ENCODE measurements at regions not wholly inside any gene's neighbourhood (a gene's known extent, or its start where the extent isn't known, plus 50 kb on each side); places are given as distances from the start of the nearest gene placed in this dataset.

- no peak for DNase-seq
Observed at GRCh38 chr7:12136523-12136922, 74.6 kb upstream of the TMEM106B start.

DNA sequence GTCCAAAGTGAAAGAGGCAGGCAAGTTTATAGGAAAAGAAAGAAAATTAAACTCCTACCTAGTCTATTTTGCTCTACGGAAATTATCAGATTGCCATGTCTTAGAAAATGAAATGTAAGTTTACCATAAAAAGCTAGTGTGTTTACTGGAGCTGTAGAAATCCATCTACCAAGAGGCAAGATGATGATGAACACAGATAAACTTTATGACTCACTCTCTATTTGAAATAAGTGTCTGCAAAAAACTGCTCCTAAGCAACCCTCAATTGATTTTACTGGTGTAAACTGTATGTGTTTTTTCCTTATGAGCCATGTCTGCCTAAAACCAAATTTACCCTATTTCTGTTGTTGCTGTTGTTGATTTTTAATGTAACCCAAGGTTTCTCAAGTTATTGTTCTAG, 73.8 kb upstream of the TMEM106B start:
- DNase-seq, result no peak

DNA sequence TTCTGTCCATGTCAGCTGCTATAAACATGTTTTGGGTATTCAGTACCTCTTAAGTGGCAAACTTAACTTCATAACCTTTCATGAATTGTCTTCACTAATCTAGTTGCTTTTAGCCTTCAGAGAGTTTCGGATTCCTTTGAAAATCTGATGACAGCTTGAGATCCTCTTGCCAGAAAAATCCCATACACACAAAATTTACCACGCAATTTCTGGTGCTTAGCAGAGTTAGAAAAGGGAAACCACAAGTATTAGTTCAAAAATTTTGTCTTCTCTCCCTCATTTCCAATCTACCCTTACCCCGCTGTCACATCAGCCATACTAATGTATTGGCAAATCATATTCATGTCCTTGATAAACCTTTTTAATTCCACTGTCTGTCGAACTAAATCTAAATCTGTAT, 72.7 kb upstream of the TMEM106B start:
- no peak for DNase-seq

DNA sequence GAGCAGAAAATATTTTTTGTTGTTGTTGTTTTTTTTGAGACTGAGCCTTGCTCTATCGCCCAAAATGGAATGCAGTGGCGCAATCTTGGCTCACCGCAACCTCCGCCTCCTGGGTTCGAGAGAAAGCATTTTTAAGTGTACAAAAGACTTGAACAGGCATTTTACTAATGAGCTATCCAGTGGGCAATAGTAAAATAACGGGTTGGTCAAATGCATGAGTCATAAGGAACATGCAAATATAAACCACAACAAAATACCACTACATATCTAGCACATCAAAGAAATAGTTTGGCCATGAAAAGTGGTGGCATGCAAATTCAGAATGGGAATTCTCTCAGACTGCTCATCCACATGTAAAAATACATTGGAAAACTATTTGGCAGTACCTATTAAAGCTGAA, 71.7 kb upstream of the TMEM106B start:
- no peak for DNase-seq

DNA sequence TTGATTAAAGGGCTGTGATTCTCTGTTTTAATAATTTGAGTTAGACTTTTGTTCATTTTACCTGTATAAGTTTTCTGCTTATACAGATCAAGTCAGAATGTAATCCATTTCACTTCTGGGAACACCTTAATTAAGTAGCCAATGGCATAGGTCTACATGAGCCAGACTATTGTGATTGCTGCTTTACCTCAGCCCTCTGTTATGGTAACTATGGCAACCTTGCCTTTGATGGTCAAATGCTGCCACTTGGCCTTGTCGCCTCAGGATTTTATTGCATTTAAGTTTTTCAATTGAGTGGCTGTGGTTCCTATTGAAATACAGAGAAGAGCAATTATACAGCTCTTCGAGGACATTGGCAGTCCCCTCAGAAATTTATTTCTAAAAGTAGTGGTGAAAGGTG, 64.3 kb upstream of the TMEM106B start:
- DNase-seq, result no peak

DNA sequence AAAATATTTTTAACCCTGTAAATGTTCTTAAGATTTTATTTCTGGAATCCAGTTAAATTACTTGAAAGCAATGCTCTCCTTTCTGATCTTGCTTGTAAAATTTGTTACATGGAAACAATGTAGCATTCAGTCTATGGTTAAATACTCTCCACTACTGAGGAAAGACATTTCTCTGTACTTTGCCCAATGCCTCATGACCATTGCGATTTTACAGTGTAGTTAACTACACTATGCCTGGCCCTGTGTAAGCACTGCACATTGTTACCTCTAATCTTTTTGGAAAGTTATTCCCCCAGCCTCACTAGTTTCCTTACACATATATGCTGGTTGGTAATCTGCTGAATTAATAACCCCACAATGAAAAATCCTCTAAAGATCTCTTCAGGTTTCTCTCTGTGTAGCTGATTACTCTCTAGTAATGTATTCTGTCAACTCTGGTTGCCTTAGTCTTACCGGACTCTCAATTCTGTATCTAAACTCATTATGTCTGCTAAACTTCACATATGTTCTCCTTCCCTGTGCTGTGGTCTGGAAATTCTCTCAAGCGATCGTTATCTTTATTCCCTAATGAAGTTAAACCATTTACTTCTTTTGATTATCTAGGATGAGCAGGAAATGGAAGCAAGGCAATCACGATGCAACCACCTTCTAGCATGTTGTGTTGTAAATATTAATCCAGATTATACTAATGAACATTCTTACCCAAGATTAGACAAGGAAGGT, 58.7 kb upstream of the TMEM106B start:
- DNase-seq, result no peak

- no peak for DNase-seq
Observed at GRCh38 chr7:12154119-12154518, 57.0 kb upstream of the TMEM106B start.

DNA sequence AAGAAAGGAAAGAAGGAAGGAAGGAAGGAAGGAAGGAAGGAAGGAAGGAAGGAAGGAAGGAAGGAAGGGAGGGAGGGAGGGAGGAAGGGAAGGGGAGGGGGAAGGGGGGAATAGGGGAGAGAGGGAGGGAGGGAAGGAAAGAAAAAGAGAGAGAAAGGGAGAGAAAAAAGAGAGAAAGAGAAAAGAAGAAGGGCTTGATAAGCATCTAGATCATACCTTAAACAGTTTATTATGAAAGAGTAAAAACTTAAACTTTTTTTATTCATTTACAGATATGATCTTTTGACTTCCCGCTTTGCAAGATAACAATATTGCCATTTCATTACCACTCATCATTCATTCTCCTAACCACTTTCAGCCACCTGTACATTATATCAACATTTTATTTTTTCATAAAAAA, 53.6 kb upstream of the TMEM106B start:
- DNase-seq, result no peak

DNA sequence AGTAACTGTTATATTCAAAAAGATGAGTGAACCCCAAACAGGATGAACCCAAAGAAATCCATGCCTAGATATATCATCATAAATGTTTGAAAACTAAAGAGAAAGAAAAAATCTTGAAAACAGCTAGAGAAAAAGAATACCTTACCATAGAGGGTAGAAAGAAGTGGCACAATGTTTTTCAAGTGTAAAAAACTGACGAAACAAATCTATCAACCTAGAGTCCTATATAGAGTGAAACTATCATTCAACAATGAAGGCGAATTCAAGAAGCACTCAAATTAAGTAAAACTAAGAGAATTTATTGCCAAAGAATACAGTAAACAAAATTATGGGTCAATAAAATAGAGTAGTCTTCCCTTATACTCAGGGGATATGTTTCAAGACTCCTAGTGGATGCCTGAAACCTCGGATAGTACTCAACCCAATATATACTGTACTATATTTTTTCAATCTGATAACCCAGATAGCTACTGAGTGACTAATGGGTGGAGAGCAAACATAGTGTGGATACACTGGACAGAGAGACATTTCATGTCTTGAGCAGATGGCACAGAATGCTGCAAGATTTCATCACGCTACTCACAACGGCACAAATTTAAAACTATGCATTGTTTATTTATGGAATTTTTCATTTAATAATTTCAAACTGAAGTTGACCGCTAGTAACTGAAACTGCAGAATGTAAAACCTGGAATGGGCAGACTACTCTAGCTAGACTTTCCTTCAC, 52.6 kb upstream of the TMEM106B start:
- no peak for DNase-seq

DNA sequence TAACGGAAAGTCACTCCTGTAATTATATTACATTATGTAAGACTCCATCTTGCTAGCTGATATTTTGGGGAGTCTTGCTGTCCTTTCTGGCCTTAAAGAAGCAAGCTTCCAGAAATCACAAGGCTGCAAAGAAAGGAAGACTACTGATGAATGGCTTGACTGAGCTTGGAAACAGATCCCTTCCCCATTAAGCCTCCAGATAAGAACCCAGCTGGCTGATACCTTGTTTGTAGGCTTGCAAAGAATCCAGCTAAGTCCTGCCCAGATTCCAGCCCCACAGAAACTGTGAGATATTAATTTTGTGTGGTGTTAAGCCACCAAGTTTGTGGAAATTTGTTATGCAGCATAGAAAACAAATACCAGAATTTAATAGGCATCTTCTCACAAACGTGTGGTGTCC, 49.9 kb upstream of the TMEM106B start:
- DNase-seq, result no peak
